ENCODE measurements at regions not wholly inside any gene's neighbourhood (a gene's known extent, or its start where the extent isn't known, plus 50 kb on each side); places are given as distances from the start of the nearest gene placed in this dataset.

DNA sequence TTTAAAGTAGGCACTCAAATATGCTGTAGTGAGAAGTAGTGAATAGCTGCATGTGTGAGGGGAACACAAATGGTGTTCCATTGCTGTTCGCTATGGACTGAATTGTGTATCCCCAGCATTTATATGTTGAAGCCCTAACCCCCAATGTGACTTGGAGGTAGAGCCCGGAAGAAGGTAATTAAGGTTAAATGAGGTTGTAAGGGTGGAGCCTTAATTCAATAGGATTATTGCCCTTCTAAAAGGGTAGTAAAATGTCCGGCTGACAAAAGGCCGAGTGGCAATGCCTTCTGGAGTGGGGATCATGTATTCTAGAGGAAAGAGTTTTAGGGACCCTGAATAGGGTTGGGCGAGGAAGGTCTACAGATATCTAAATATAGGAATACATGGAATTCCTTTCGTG is 168.9 kb upstream of the NUDT10 start:
- TF ChIP-seq, protein P1, sequence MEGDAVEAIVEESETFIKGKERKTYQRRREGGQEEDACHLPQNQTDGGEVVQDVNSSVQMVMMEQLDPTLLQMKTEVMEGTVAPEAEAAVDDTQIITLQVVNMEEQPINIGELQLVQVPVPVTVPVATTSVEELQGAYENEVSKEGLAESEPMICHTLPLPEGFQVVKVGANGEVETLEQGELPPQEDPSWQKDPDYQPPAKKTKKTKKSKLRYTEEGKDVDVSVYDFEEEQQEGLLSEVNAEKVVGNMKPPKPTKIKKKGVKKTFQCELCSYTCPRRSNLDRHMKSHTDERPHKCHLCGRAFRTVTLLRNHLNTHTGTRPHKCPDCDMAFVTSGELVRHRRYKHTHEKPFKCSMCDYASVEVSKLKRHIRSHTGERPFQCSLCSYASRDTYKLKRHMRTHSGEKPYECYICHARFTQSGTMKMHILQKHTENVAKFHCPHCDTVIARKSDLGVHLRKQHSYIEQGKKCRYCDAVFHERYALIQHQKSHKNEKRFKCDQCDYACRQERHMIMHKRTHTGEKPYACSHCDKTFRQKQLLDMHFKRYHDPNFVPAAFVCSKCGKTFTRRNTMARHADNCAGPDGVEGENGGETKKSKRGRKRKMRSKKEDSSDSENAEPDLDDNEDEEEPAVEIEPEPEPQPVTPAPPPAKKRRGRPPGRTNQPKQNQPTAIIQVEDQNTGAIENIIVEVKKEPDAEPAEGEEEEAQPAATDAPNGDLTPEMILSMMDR (IDR thresholded peaks at IDR 0.05): no peak
- no peak for TF ChIP-seq POLR2A (IDR thresholded peaks at IDR 0.05)
